Adrenal gland (tissue), 9 donors: ENCODE measurements at regions not wholly inside any gene's neighbourhood (a gene's known extent, or its start where the extent isn't known, plus 50 kb on each side); places are given as distances from the start of the nearest gene placed in this dataset.

Experiments
- DNase-seq, 7 donors: peaks; one replicate each; pipeline ENCODE4 v3.0.0-alpha.2; 2019 to 2020
- H3K27ac ChIP-seq, 5 donors: fragments of 200-600 bp; sonication (generic) in 4 of 5; 1 replicate in 3 of 5; 2 replicates in 2 of 5; pipeline versions ENCODE4 v1.5.1 to v1.8.0; 2016 to 2020; ENCODE audit warnings: mild to moderate bottlenecking in 1 of 5
- H3K27me3 ChIP-seq: fragments of 200-600 bp; 2 replicates; pipeline ENCODE4 v1.8.0; 2021
- H3K36me3 ChIP-seq, 2 donors: fragments of 200-600 bp; replicated peaks in 1 of 2; 1 replicate in 1 of 2; 2 replicates in 1 of 2; pipeline versions ENCODE4 v1.5.1 to v1.8.0; 2018 to 2022
- H3K4me1 ChIP-seq, 2 donors: fragments of 200-600 bp; replicated peaks in 1 of 2; 1 replicate in 1 of 2; 2 replicates in 1 of 2; pipeline versions ENCODE4 v1.5.1 to v1.8.0; 2018 to 2021
- H3K4me3 ChIP-seq, 4 donors: fragments of 200-600 bp; sonication (generic) in 3 of 4; one replicate each; pipeline ENCODE4 v1.5.1; 2016 to 2018
- H3K9me3 ChIP-seq, 3 donors: fragments of 200-600 bp; sonication (generic) in 1 of 3; replicated peaks in 1 of 3; 1 replicate in 2 of 3; 2 replicates in 1 of 3; pipeline versions ENCODE4 v1.5.1 to v1.8.0; 2016 to 2021
- POLR2A ChIP-seq, 2 donors: fragments of 450-650 bp; IDR thresholded peaks; one replicate each; pipeline ENCODE4 v1.6.1; 2017; ENCODE audit warnings: antibody characterized with exemption in 2 of 2, mild to moderate bottlenecking in 2 of 2, moderate library complexity in 1 of 2
- WGBS, 4 donors: extraction: QIAGEN DNeasy Blood & Tissue Kit in 2 of 4; methylation state at CpG; one replicate each; pipeline versions ENCODE4 v1.1.5 to v1.1.7; 2013 to 2017; 5-methylcytosine and 5-hydroxymethylcytosine counted together
- intact Hi-C, 2 donors: fragments of 100-400 bp; cut with DNase I; formaldehyde crosslinking; loops; one replicate each; pipeline versions ENCODE4 v1.14.1 to v1.15.0; 2022 to 2023
- TF ChIP-seq, protein P1 (sequence below), 6 experiments: fragments of 450-650 bp in 4 of 6; fragments of 200-600 bp in 2 of 6; sonication (generic) in 1 of 6; IDR thresholded peaks; 1 replicate in 5 of 6; 2 replicates in 1 of 6; pipeline versions ENCODE4 v1.5.1 to v1.8.0; 2016 to 2021; ENCODE audit warnings: antibody characterized with exemption in 6 of 6, mild to moderate bottlenecking in 2 of 6, moderate library complexity in 1 of 6
- donor health status: healthy with polysubstance abuse.
- donor health status: Bipolar disorder and iron deficiency.
- donor health status: DM: yes; HTN: yes; CAD: no.
- donor health status: DM: no; HTN: no; CAD: no.
- donor health status: DM: no; HTN: no; CAD: no.

DNA sequence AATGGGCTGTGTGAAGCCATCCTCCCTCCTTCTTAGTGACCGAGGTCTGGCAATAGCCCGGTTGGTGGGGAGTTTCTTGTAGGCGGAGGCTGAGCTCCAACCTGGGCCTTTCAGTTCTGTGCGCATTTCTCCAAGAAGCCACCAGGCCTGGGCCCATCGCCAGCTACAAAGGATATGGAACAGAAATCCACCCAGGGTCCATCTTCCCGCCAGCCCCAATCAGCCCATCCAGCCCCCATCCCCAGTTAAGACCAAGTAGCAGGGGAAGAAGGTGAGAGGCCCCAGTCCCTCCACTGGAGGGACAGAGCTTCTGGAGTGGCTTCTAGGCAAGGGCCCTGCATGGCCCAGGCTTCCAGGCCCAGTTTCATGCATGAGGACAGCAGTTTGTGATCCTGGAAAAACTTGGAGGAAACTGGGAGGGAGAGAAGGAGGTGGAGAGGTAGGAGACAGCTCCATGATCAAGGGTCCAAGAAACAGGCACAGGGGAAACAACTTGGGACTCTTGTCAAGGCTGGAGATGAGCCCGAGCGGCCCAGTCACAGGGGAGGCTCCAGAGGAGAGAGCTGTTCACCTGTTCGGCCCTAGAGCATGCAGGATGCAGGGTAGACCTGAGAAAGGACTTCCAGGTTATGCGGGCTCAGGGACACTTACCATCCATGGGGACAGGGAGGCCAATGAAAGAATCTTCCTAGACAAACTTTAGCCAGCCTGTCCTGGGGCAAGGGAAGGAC lies 261.2 kb downstream of the PTPRU start:
- WGBS, 4 donors: 85 to 93% (median 90%) methylated on average over 8 to 10 of the region's 10 CpGs
- TF ChIP-seq, protein P1, sequence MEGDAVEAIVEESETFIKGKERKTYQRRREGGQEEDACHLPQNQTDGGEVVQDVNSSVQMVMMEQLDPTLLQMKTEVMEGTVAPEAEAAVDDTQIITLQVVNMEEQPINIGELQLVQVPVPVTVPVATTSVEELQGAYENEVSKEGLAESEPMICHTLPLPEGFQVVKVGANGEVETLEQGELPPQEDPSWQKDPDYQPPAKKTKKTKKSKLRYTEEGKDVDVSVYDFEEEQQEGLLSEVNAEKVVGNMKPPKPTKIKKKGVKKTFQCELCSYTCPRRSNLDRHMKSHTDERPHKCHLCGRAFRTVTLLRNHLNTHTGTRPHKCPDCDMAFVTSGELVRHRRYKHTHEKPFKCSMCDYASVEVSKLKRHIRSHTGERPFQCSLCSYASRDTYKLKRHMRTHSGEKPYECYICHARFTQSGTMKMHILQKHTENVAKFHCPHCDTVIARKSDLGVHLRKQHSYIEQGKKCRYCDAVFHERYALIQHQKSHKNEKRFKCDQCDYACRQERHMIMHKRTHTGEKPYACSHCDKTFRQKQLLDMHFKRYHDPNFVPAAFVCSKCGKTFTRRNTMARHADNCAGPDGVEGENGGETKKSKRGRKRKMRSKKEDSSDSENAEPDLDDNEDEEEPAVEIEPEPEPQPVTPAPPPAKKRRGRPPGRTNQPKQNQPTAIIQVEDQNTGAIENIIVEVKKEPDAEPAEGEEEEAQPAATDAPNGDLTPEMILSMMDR (IDR thresholded peaks at IDR 0.05): no peak
- TF ChIP-seq POLR2A (IDR thresholded peaks at IDR 0.05): no peak

DNA sequence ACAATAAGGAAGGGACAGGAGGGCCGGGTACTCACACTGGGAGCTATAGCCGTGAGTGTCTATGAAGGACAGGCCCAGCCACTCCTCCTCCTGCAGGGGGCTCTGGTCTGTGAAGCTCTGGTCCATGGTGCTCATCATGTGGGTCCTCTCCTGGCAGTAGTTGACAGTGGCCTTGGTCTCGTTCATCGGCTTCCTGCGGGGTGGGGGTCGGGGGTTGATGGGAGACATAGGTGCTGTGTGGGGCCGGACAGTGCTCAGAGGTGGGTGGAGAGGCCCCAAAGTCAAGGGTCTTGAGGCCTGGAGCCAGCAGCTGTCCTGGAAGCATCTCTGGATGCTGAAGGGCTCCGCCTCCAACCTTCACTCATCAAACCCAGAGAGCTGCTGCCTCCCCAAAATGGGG lies 260.4 kb downstream of the PTPRU start:
- Histone ChIP-seq H3K9me3 (no peaks in the 10 kb centered on the region), H3K4me1 (no peaks in the 10 kb centered on the region), H3K27me3 (no peaks in the 10 kb centered on the region), H3K27ac (no peak overlapping the region), H3K4me3 (no peak overlapping the region), H3K36me3 (no peaks in the 10 kb centered on the region)
- intact Hi-C loops: no loop called here
- DNase-seq: no peak
- 79 to 87% (median 81%) methylated on average over 3 to 8 of the region's 8 CpGs for WGBS, 4 donors
- no peak for TF ChIP-seq POLR2A (IDR thresholded peaks at IDR 0.05)
- TF ChIP-seq, protein P1 (IDR thresholded peaks at IDR 0.05): no peak

More for the DNA sequence above, 261.2 kb downstream of the PTPRU start:
- H3K27me3 ChIP-seq: no peaks in the 10 kb centered on the region
- H3K4me3 ChIP-seq: no peak overlapping the region
- no peak overlapping the region for H3K27ac ChIP-seq
- no peak for DNase-seq
- no peaks in the 10 kb centered on the region for H3K9me3 ChIP-seq
- no peaks in the 10 kb centered on the region for H3K4me1 ChIP-seq
- intact Hi-C loops: no loop called here
- H3K36me3 ChIP-seq: no peaks in the 10 kb centered on the region

DNA sequence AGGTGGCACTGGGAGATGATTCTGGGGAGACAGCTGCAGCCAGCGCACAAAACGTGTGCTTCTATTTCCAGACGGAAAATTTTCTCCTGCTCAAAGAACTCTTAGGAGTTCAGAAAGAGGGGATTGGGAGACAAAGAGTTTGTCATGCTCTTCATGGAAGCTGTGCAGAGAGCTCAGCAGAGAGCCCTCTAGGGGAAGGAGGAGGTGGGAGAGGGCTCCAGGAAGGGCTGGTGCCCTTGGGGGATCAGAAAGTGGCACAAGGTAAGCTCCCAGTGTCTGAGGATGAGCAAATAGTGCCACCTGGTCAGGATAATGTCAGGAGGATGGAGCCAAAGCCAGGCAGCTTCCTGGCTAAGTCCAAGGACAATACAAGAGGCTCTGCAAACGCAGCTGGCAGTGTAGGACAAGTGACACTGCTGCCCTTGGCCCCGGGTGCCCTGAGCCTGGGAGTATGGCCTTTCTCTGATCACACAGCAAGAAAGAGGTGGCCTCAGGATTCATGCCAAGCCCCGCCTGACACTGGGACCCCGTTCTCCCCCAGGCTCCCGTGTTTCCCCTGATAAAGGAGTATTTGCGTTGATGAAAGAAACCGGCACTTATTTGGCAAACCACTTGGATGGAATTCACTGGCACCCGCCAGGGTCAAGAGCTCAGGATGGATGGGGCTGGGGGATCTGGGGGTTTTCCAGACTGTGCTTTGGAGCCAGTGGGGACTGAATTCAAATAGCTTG lies 254.0 kb downstream of the PTPRU start:
- intact Hi-C loops: no loop called here
- TF ChIP-seq, protein P1 (IDR thresholded peaks at IDR 0.05): no peak
- TF ChIP-seq POLR2A (IDR thresholded peaks at IDR 0.05): no peak
- H3K9me3 ChIP-seq: no peaks in the 10 kb centered on the region
- no peak overlapping the region for H3K4me3 ChIP-seq
- no peaks in the 10 kb centered on the region for H3K4me1 ChIP-seq
- 38 to 49% (median 43%) methylated on average over 10 to 11 of the region's 11 CpGs for whole genome bisulfite sequencing, 4 donors
- H3K27ac ChIP-seq: no peak overlapping the region
- no peaks in the 10 kb centered on the region for H3K36me3 ChIP-seq
- no peaks in the 10 kb centered on the region for H3K27me3 ChIP-seq
- peak in 1 of 7 donors; percentile 13 for DNase-seq

DNA sequence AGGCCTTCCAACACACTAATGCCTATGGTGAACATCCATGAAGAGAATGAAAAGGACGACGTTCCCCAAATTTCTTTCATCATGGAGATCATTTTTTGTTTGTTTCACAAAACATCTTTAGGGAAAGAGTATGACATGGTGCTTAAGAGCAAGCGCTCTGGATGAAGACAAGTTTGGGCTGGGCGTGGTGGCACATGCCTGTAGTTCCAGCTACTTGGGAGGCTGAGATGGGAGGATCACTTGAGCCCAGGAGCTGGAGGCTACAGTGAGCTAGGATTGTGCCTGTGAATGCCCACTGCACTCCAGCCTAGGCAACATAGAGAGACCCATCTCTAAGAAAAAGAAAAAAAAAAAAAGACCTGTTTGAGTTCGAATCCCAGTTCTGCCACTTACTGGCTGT lies 253.1 kb downstream of the PTPRU start:
- TF ChIP-seq POLR2A (IDR thresholded peaks at IDR 0.05): no peak
- TF ChIP-seq, protein P1 (IDR thresholded peaks at IDR 0.05): no peak
- no peak for DNase-seq
- no peaks in the 10 kb centered on the region for H3K27me3 ChIP-seq

More for the DNA sequence above, 253.1 kb downstream of the PTPRU start:
- Histone ChIP-seq H3K4me1 (no peaks in the 10 kb centered on the region), H3K4me3 (no peak overlapping the region), H3K36me3 (no peaks in the 10 kb centered on the region), H3K9me3 (no peaks in the 10 kb centered on the region), H3K27ac (no peak overlapping the region)
- WGBS, 4 donors: 86 to 91% (median 90%) methylated on average over 5 of the region's 5 CpGs
- intact Hi-C loops: no loop called here
